ENCODE measurements at regions not wholly inside any gene's neighbourhood (a gene's known extent, or its start where the extent isn't known, plus 50 kb on each side); places are given as distances from the start of the nearest gene placed in this dataset.

DNA sequence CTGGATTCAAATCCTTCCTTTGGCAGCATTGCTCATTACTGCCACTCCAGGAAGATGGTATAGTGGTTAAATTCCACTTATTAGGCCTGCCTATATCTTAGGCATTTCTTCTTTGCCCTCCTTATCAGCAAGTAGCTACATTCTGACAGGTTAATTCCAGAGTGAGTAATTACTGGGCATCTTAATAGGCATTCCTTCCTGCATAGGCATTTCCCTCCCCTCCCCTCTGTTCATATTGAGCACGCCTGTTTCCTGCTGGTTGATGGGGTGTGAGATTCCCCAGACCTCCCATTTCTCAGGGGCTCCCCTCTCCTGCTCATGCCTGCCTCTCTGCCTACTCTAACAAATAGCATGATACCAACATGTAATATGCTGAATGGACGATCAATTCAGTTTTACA is 305.9 kb downstream of the CYLC2 start (continued):
- TF ChIP-seq, protein P1, sequence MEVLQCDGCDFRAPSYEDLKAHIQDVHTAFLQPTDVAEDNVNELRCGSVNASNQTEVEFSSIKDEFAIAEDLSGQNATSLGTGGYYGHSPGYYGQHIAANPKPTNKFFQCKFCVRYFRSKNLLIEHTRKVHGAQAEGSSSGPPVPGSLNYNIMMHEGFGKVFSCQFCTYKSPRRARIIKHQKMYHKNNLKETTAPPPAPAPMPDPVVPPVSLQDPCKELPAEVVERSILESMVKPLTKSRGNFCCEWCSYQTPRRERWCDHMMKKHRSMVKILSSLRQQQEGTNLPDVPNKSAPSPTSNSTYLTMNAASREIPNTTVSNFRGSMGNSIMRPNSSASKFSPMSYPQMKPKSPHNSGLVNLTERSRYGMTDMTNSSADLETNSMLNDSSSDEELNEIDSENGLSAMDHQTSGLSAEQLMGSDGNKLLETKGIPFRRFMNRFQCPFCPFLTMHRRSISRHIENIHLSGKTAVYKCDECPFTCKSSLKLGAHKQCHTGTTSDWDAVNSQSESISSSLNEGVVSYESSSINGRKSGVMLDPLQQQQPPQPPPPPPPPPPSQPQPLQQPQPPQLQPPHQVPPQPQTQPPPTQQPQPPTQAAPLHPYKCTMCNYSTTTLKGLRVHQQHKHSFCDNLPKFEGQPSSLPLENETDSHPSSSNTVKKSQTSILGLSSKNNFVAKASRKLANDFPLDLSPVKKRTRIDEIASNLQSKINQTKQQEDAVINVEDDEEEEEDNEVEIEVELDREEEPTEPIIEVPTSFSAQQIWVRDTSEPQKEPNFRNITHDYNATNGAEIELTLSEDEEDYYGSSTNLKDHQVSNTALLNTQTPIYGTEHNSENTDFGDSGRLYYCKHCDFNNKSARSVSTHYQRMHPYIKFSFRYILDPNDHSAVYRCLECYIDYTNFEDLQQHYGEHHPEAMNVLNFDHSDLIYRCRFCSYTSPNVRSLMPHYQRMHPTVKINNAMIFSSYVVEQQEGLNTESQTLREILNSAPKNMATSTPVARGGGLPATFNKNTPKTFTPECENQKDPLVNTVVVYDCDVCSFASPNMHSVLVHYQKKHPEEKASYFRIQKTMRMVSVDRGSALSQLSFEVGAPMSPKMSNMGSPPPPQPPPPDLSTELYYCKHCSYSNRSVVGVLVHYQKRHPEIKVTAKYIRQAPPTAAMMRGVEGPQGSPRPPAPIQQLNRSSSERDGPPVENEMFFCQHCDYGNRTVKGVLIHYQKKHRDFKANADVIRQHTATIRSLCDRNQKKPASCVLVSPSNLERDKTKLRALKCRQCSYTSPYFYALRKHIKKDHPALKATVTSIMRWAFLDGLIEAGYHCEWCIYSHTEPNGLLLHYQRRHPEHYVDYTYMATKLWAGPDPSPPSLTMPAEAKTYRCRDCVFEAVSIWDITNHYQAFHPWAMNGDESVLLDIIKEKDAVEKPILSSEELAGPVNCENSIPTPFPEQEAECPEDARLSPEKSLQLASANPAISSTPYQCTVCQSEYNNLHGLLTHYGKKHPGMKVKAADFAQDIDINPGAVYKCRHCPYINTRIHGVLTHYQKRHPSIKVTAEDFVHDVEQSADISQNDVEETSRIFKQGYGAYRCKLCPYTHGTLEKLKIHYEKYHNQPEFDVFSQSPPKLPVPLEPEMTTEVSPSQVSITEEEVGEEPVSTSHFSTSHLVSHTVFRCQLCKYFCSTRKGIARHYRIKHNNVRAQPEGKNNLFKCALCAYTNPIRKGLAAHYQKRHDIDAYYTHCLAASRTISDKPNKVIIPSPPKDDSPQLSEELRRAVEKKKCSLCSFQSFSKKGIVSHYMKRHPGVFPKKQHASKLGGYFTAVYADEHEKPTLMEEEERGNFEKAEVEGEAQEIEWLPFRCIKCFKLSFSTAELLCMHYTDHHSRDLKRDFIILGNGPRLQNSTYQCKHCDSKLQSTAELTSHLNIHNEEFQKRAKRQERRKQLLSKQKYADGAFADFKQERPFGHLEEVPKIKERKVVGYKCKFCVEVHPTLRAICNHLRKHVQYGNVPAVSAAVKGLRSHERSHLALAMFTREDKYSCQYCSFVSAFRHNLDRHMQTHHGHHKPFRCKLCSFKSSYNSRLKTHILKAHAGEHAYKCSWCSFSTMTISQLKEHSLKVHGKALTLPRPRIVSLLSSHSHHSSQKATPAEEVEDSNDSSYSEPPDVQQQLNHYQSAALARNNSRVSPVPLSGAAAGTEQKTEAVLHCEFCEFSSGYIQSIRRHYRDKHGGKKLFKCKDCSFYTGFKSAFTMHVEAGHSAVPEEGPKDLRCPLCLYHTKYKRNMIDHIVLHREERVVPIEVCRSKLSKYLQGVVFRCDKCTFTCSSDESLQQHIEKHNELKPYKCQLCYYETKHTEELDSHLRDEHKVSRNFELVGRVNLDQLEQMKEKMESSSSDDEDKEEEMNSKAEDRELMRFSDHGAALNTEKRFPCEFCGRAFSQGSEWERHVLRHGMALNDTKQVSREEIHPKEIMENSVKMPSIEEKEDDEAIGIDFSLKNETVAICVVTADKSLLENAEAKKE (CRISPR knock-in tag; IDR thresholded peaks at IDR 0.05), result no peak
- TF ChIP-seq EZH2phosphoT487 (IDR thresholded peaks at IDR 0.05; ENCODE audit: unreplicated experiment), result no peak
- TF ChIP-seq, protein P2, sequence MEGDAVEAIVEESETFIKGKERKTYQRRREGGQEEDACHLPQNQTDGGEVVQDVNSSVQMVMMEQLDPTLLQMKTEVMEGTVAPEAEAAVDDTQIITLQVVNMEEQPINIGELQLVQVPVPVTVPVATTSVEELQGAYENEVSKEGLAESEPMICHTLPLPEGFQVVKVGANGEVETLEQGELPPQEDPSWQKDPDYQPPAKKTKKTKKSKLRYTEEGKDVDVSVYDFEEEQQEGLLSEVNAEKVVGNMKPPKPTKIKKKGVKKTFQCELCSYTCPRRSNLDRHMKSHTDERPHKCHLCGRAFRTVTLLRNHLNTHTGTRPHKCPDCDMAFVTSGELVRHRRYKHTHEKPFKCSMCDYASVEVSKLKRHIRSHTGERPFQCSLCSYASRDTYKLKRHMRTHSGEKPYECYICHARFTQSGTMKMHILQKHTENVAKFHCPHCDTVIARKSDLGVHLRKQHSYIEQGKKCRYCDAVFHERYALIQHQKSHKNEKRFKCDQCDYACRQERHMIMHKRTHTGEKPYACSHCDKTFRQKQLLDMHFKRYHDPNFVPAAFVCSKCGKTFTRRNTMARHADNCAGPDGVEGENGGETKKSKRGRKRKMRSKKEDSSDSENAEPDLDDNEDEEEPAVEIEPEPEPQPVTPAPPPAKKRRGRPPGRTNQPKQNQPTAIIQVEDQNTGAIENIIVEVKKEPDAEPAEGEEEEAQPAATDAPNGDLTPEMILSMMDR (conservative IDR thresholded peaks at IDR 0.05; ENCODE audit: low read depth in 2 of 2), result no peak
- TF ChIP-seq ZNF331 (CRISPR knock-in tag; IDR thresholded peaks at IDR 0.05; ENCODE audit: low read depth), result no peak
- TF ChIP-seq, protein P3, sequence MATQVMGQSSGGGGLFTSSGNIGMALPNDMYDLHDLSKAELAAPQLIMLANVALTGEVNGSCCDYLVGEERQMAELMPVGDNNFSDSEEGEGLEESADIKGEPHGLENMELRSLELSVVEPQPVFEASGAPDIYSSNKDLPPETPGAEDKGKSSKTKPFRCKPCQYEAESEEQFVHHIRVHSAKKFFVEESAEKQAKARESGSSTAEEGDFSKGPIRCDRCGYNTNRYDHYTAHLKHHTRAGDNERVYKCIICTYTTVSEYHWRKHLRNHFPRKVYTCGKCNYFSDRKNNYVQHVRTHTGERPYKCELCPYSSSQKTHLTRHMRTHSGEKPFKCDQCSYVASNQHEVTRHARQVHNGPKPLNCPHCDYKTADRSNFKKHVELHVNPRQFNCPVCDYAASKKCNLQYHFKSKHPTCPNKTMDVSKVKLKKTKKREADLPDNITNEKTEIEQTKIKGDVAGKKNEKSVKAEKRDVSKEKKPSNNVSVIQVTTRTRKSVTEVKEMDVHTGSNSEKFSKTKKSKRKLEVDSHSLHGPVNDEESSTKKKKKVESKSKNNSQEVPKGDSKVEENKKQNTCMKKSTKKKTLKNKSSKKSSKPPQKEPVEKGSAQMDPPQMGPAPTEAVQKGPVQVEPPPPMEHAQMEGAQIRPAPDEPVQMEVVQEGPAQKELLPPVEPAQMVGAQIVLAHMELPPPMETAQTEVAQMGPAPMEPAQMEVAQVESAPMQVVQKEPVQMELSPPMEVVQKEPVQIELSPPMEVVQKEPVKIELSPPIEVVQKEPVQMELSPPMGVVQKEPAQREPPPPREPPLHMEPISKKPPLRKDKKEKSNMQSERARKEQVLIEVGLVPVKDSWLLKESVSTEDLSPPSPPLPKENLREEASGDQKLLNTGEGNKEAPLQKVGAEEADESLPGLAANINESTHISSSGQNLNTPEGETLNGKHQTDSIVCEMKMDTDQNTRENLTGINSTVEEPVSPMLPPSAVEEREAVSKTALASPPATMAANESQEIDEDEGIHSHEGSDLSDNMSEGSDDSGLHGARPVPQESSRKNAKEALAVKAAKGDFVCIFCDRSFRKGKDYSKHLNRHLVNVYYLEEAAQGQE (IDR thresholded peaks at IDR 0.05; ENCODE audit: unreplicated experiment), result no peak
- TF ChIP-seq, protein P4, sequence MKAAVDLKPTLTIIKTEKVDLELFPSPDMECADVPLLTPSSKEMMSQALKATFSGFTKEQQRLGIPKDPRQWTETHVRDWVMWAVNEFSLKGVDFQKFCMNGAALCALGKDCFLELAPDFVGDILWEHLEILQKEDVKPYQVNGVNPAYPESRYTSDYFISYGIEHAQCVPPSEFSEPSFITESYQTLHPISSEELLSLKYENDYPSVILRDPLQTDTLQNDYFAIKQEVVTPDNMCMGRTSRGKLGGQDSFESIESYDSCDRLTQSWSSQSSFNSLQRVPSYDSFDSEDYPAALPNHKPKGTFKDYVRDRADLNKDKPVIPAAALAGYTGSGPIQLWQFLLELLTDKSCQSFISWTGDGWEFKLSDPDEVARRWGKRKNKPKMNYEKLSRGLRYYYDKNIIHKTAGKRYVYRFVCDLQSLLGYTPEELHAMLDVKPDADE (IDR thresholded peaks at IDR 0.05), result no peak
- TF ChIP-seq CREB1 (CRISPR knock-in tag; IDR thresholded peaks at IDR 0.05; ENCODE audit: low read depth), result no peak
